HCT116 (cell line): ENCODE measurements at regions not wholly inside any gene's neighbourhood (a gene's known extent, or its start where the extent isn't known, plus 50 kb on each side); places are given as distances from the start of the nearest gene placed in this dataset.

Experiments used
- ATAC-seq: fragments of 200-7000 bp; cut with Tn5 transposase; 2 replicates; pipeline ENCODE4 v1.9.1; 2020; ENCODE audit warnings: mild to moderate bottlenecking, moderate library complexity
- BruUV-seq: library from RNA; stranded (reverse); fragments of 400-500 nt; replicated peaks from 2 replicates; lab custom pipeline; 2021; lab: Mats Ljungman, UMichigan
- CTCF ChIA-PET: fragments of 300-600 bp; sonication (Branson Sonifier 250); formaldehyde crosslinking; loops from one replicate; lab custom pipeline; 2021; ENCODE audit warnings: antibody characterized with exemption; lab: Charles Lee
- POLR2A ChIA-PET: fragments of 300-600, 350-600 bp; sonication (Branson Sonifier 250); formaldehyde crosslinking; loops from one replicate; lab custom pipeline; 2021; ENCODE audit warnings: antibody characterized with exemption; lab: Charles Lee
- RAD21 ChIA-PET, 2 experiments: fragments of 300-600 bp; sonication (Branson Sonifier 250); formaldehyde crosslinking; loops; one replicate each; lab custom pipeline; 2023; ENCODE audit warnings: low total read pairs in 2 of 2; ENCODE audit not compliant: uncharacterized antibody in 2 of 2, unreplicated experiment in 2 of 2, low non-redundant PET in 1 of 2; lab: Charles Lee
- DNase-seq: peaks from one replicate; pipeline ENCODE4 v3.0.0-alpha.2; 2010; ENCODE audit warnings: low read depth, low spot score
- H2AFZ ChIP-seq: fragments of 200-600 bp; shearing (Covaris generic), sonication (generic); 2 replicates; pipeline ENCODE4 v1.6.1; 2017; ENCODE audit warnings: low read depth, mixed run types, mixed read lengths, antibody characterized with exemption, low read length; ENCODE audit not compliant: poor library complexity, severe bottlenecking
- H3K27ac ChIP-seq: 2 replicates; pipeline ENCODE4 v1.5.1; 2012; ENCODE audit warnings: low read depth, low read length
- H3K27me3 ChIP-seq: fragments of 200-600 bp; sonication (generic); 2 replicates; pipeline ENCODE4 v1.6.1; 2016; ENCODE audit warnings: mixed run types, low read length, mixed read lengths; ENCODE audit not compliant: insufficient read depth
- H3K36me3 ChIP-seq, 2 experiments: fragments of 200-500 bp in 1 of 2; fragments of 200-600 bp in 1 of 2; sonication (Bioruptor generic) in 1 of 2; sonication (generic) in 1 of 2; 2 replicates each; pipeline versions ENCODE4 v1.5.1 to v1.6.1; 2014 to 2016; ENCODE audit warnings: low read length in 2 of 2, inconsistent platforms in 1 of 2, mixed read lengths in 1 of 2, mixed run types in 1 of 2; ENCODE audit not compliant: insufficient read depth in 2 of 2, control insufficient read depth in 1 of 2
- H3K4me1 ChIP-seq, 2 experiments: fragments of 200-600 bp in 1 of 2; sonication (generic) in 1 of 2; 2 replicates each; pipeline versions ENCODE4 v1.5.1 to v1.6.1; 2012 to 2017; ENCODE audit warnings: low read length in 2 of 2, inconsistent platforms in 1 of 2, mild to moderate bottlenecking in 1 of 2, mixed read lengths in 1 of 2, mixed run types in 1 of 2, moderate library complexity in 1 of 2; ENCODE audit not compliant: insufficient read depth in 2 of 2, control insufficient read depth in 1 of 2
- H3K4me2 ChIP-seq: fragments of 200-600 bp; sonication (generic); 2 replicates; pipeline ENCODE4 v1.6.1; 2017; ENCODE audit warnings: mixed run types, low read length, mixed read lengths
- H3K4me3 ChIP-seq, 2 experiments: fragments of 200-600 bp in 1 of 2; sonication (generic) in 1 of 2; replicated peaks in 1 of 2; 2 replicates each; pipeline ENCODE4 v1.5.1; 2011 to 2016; ENCODE audit warnings: low read length in 2 of 2, control low read depth in 1 of 2, low read depth in 1 of 2, mild to moderate bottlenecking in 1 of 2, mixed read lengths in 1 of 2, mixed run types in 1 of 2
- H3K79me2 ChIP-seq: fragments of 200-600 bp; sonication (generic); 2 replicates; pipeline ENCODE4 v1.6.1; 2017; ENCODE audit warnings: mild to moderate bottlenecking, mixed run types, low read length, moderate library complexity, mixed read lengths; ENCODE audit not compliant: insufficient read depth
- H3K9ac ChIP-seq: fragments of 200-600 bp; sonication (generic); 2 replicates; pipeline ENCODE4 v1.6.1; 2016; ENCODE audit warnings: low read length, mixed read lengths
- H3K9me2 ChIP-seq: fragments of 200-600 bp; sonication (generic), shearing (Covaris generic); 2 replicates; pipeline ENCODE4 v1.6.1; 2017; ENCODE audit warnings: mixed run types, mild to moderate bottlenecking, moderate library complexity; ENCODE audit not compliant: insufficient read depth
- H3K9me3 ChIP-seq, 2 experiments: fragments of 200-500 bp in 1 of 2; fragments of 200-600 bp in 1 of 2; sonication (Bioruptor generic) in 1 of 2; sonication (generic) in 1 of 2; 2 replicates each; pipeline ENCODE4 v1.6.1; 2014 to 2017; ENCODE audit warnings: low read length in 2 of 2, mixed read lengths in 2 of 2, inconsistent platforms in 1 of 2, low read depth in 1 of 2, mild to moderate bottlenecking in 1 of 2, mixed run types in 1 of 2, moderate library complexity in 1 of 2; ENCODE audit not compliant: control insufficient read depth in 1 of 2, insufficient read depth in 1 of 2
- H4K20me1 ChIP-seq: fragments of 200-600 bp; sonication (generic), shearing (Covaris generic); 2 replicates; pipeline ENCODE4 v1.6.1; 2017; ENCODE audit warnings: mixed run types, mild to moderate bottlenecking, moderate library complexity; ENCODE audit not compliant: insufficient read depth
- CBX3 ChIP-seq: IDR thresholded peaks from 2 replicates; pipeline ENCODE4 v1.6.1; 2012; ENCODE audit warnings: low read depth
- ELF1 ChIP-seq: IDR thresholded peaks from 2 replicates; pipeline ENCODE4 v1.6.1; 2012; ENCODE audit warnings: low read depth, borderline replicate concordance
- EZH2 ChIP-seq: fragments of 200-600 bp; sonication (generic); IDR thresholded peaks from 2 replicates; pipeline ENCODE4 v1.6.1; 2017; ENCODE audit warnings: antibody characterized with exemption, mixed run types
- EZH2phosphoT487 ChIP-seq: fragments of 200-600 bp; IDR thresholded peaks from 2 replicates; pipeline ENCODE4 v1.6.1; 2018; ENCODE audit warnings: antibody characterized with exemption, borderline replicate concordance
- JUND ChIP-seq: IDR thresholded peaks from 2 replicates; pipeline ENCODE4 v1.6.1; 2012
- SIN3A ChIP-seq: IDR thresholded peaks from 2 replicates; pipeline ENCODE4 v1.6.1; 2012; ENCODE audit warnings: low read depth
- SRF ChIP-seq: IDR thresholded peaks from 2 replicates; pipeline ENCODE4 v1.6.1; 2012; ENCODE audit warnings: low read depth
- YY1 ChIP-seq: IDR thresholded peaks from 2 replicates; pipeline ENCODE4 v1.6.1; 2011; ENCODE audit warnings: low read length, low read depth, moderate library complexity, mild to moderate bottlenecking; ENCODE audit not compliant: insufficient replicate concordance; ENCODE audit errors: extremely low read depth
- ZFX ChIP-seq: fragments of 450-650 bp; IDR thresholded peaks from 2 replicates; pipeline ENCODE4 v1.6.1; 2017
- intact Hi-C: fragments of 100-400 bp; cut with micrococcal nuclease; formaldehyde crosslinking; loops from 2 replicates; pipeline ENCODE4 v1.10.0; 2022
- TF ChIP-seq, protein P1 (sequence below), 3 experiments: fragments of 200-600 bp in 1 of 3; sonication (generic) in 1 of 3; IDR thresholded peaks in 2 of 3; conservative IDR thresholded peaks in 1 of 3; 2 replicates each; pipeline ENCODE4 v1.5.1; 2012 to 2017; ENCODE audit warnings: low read depth in 2 of 3, low read length in 2 of 3, antibody characterized with exemption in 1 of 3, borderline replicate concordance in 1 of 3, control low read depth in 1 of 3, mild to moderate bottlenecking in 1 of 3, mixed read lengths in 1 of 3, mixed run types in 1 of 3, moderate library complexity in 1 of 3; ENCODE audit not compliant: insufficient read depth in 1 of 3
- TF ChIP-seq, protein P2 (sequence below): IDR thresholded peaks from 2 replicates; pipeline ENCODE4 v1.6.1; 2011; ENCODE audit warnings: mild to moderate bottlenecking, low read length, moderate library complexity; ENCODE audit not compliant: insufficient replicate concordance; ENCODE audit errors: extremely low read depth
- TF ChIP-seq, protein P3 (sequence below): IDR thresholded peaks from 2 replicates; pipeline ENCODE4 v1.6.1; 2012
- TF ChIP-seq, protein P4 (sequence below): IDR thresholded peaks from 2 replicates; pipeline ENCODE4 v1.6.1; 2012
- TF ChIP-seq, protein P5 (sequence below): IDR thresholded peaks from 2 replicates; pipeline ENCODE4 v1.6.1; 2012; ENCODE audit warnings: low read depth

DNA sequence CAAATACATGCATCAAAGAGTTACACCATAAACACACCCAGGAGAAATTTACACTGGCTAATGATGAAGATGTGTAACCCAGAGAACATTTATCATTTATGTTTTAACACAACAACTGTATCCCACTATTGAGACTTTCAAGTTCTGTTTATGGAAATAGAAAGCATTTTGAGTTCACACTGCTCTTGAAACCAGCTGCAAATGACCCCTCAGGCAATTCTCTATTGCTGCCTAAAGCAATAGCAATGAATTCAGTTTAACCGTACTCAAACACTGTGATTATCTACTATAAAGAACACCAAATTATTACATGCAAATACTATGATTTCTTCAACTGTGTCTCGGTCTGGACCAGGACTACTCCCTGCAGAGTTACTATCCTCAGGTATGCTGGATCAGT lies 452.7 kb upstream of the NRXN1 start:
- ChIA-PET RAD21 (no interaction called here), POLR2A (no interaction called here), CTCF (no interaction called here)
- Histone ChIP-seq H3K4me2 (no peak overlapping the region), H3K4me1 (no peaks in the 10 kb centered on the region), H3K79me2 (no peaks in the 10 kb centered on the region), H3K4me3 (no peak overlapping the region), H4K20me1 (no peaks in the 10 kb centered on the region), H3K9ac (no peak overlapping the region), H3K27me3 (no peaks in the 10 kb centered on the region), H3K27ac (no peak overlapping the region), H3K9me2 (no peaks in the 10 kb centered on the region), H3K9me3 (no peaks in the 10 kb centered on the region), H2AFZ (no peak overlapping the region), H3K36me3 (no peaks in the 10 kb centered on the region)
- no TSS peak for BruUV-seq
- intact Hi-C loops, result no loop called here
- ATAC-seq, result no peak
- TF ChIP-seq, protein P1, sequence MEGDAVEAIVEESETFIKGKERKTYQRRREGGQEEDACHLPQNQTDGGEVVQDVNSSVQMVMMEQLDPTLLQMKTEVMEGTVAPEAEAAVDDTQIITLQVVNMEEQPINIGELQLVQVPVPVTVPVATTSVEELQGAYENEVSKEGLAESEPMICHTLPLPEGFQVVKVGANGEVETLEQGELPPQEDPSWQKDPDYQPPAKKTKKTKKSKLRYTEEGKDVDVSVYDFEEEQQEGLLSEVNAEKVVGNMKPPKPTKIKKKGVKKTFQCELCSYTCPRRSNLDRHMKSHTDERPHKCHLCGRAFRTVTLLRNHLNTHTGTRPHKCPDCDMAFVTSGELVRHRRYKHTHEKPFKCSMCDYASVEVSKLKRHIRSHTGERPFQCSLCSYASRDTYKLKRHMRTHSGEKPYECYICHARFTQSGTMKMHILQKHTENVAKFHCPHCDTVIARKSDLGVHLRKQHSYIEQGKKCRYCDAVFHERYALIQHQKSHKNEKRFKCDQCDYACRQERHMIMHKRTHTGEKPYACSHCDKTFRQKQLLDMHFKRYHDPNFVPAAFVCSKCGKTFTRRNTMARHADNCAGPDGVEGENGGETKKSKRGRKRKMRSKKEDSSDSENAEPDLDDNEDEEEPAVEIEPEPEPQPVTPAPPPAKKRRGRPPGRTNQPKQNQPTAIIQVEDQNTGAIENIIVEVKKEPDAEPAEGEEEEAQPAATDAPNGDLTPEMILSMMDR (IDR thresholded peaks at IDR 0.05 in 2 of 3, conservative IDR thresholded peaks at IDR 0.05 in 1 of 3; ENCODE audit: borderline replicate concordance in 1 of 3, insufficient read depth in 1 of 3, low read depth in 2 of 3, low read length in 2 of 3), result no peak
- no peak for TF ChIP-seq YY1
- TF ChIP-seq, protein P2, sequence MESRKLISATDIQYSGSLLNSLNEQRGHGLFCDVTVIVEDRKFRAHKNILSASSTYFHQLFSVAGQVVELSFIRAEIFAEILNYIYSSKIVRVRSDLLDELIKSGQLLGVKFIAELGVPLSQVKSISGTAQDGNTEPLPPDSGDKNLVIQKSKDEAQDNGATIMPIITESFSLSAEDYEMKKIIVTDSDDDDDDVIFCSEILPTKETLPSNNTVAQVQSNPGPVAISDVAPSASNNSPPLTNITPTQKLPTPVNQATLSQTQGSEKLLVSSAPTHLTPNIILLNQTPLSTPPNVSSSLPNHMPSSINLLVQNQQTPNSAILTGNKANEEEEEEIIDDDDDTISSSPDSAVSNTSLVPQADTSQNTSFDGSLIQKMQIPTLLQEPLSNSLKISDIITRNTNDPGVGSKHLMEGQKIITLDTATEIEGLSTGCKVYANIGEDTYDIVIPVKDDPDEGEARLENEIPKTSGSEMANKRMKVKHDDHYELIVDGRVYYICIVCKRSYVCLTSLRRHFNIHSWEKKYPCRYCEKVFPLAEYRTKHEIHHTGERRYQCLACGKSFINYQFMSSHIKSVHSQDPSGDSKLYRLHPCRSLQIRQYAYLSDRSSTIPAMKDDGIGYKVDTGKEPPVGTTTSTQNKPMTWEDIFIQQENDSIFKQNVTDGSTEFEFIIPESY, result no peak
- TF ChIP-seq, protein P3, sequence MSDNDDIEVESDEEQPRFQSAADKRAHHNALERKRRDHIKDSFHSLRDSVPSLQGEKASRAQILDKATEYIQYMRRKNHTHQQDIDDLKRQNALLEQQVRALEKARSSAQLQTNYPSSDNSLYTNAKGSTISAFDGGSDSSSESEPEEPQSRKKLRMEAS, result no peak
- TF ChIP-seq EZH2phosphoT487, result no peak
- TF ChIP-seq ZFX, result no peak
- no peak for TF ChIP-seq EZH2
- TF ChIP-seq JUND, result no peak
- no peak for TF ChIP-seq SRF
- no peak for TF ChIP-seq SIN3A
- no peak for TF ChIP-seq ELF1
- TF ChIP-seq CBX3, result no peak
- TF ChIP-seq, protein P4, sequence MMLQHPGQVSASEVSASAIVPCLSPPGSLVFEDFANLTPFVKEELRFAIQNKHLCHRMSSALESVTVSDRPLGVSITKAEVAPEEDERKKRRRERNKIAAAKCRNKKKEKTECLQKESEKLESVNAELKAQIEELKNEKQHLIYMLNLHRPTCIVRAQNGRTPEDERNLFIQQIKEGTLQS, result no peak
- TF ChIP-seq, protein P5, sequence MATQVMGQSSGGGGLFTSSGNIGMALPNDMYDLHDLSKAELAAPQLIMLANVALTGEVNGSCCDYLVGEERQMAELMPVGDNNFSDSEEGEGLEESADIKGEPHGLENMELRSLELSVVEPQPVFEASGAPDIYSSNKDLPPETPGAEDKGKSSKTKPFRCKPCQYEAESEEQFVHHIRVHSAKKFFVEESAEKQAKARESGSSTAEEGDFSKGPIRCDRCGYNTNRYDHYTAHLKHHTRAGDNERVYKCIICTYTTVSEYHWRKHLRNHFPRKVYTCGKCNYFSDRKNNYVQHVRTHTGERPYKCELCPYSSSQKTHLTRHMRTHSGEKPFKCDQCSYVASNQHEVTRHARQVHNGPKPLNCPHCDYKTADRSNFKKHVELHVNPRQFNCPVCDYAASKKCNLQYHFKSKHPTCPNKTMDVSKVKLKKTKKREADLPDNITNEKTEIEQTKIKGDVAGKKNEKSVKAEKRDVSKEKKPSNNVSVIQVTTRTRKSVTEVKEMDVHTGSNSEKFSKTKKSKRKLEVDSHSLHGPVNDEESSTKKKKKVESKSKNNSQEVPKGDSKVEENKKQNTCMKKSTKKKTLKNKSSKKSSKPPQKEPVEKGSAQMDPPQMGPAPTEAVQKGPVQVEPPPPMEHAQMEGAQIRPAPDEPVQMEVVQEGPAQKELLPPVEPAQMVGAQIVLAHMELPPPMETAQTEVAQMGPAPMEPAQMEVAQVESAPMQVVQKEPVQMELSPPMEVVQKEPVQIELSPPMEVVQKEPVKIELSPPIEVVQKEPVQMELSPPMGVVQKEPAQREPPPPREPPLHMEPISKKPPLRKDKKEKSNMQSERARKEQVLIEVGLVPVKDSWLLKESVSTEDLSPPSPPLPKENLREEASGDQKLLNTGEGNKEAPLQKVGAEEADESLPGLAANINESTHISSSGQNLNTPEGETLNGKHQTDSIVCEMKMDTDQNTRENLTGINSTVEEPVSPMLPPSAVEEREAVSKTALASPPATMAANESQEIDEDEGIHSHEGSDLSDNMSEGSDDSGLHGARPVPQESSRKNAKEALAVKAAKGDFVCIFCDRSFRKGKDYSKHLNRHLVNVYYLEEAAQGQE, result no peak
- DNase-seq, result no peak
